AG04450 (cell line): ENCODE measurements at regions not wholly inside any gene's neighbourhood (a gene's known extent, or its start where the extent isn't known, plus 50 kb on each side); places are given as distances from the start of the nearest gene placed in this dataset.

Experiments
- CTCF ChIA-PET: fragments of 300-600, 350-600 bp; formaldehyde crosslinking; extraction: SDS; loops from one replicate; lab custom pipeline; 2022; ENCODE audit warnings: antibody characterized with exemption, inconsistent platforms; lab: Charles Lee
- POLR2A ChIA-PET: fragments of 350-600 bp; formaldehyde crosslinking; extraction: SDS; loops from one replicate; lab custom pipeline; 2021; ENCODE audit warnings: antibody characterized with exemption, inconsistent platforms; lab: Yijun Ruan, JAX
- DNase-seq: peaks from one replicate; pipeline ENCODE4 v3.0.0-alpha.2; 2011; ENCODE audit warnings: low read depth, low spot score
- H3K27ac ChIP-seq: one replicate; pipeline ENCODE4 v1.5.1; 2012; ENCODE audit warnings: low read depth, low read length, control low read depth
- H3K27me3 ChIP-seq: one replicate; pipeline ENCODE4 v1.6.0; 2012; ENCODE audit warnings: low read length; ENCODE audit not compliant: control insufficient read depth, insufficient read depth
- H3K4me3 ChIP-seq: 2 replicates; pipeline ENCODE4 v1.5.1; 2011; ENCODE audit warnings: mild to moderate bottlenecking, low read depth, low read length, control low read depth
- H3K9me3 ChIP-seq: 2 replicates; pipeline ENCODE4 v1.5.1; 2012; ENCODE audit warnings: low read length; ENCODE audit not compliant: control insufficient read depth, insufficient read depth
- CTCF ChIP-seq: IDR thresholded peaks from 2 replicates; pipeline ENCODE4 v1.5.1; 2011; ENCODE audit warnings: low read depth, low read length, control low read depth, inconsistent platforms

- peak overlapping the region; percentile 97 for H3K27ac ChIP-seq
- H3K27me3 ChIP-seq, result no peaks in the 10 kb centered on the region
- no peak for TF ChIP-seq CTCF
- no peak for DNase-seq
- ChIA-PET CTCF (interaction anchor here (1.0 to 1.7 kb wide), 5 partner anchors 60 to 377 kb away, joined by 3 to 5 read pairs (median 4); no protein-coding TSS in a partner anchor), POLR2A (interaction anchor here (0.7 to 1.3 kb wide), 3 partner anchors 153 to 297 kb away, joined by 3 to 4 read pairs (median 3); no protein-coding TSS in a partner anchor)
- H3K4me3 ChIP-seq, result peak overlapping the region; percentile 37
- H3K9me3 ChIP-seq, result no peaks in the 10 kb centered on the region
These were observed 71.7 kb upstream of the TNFSF18 start for GRCh38 chr1:173122344-173122935.

DNA sequence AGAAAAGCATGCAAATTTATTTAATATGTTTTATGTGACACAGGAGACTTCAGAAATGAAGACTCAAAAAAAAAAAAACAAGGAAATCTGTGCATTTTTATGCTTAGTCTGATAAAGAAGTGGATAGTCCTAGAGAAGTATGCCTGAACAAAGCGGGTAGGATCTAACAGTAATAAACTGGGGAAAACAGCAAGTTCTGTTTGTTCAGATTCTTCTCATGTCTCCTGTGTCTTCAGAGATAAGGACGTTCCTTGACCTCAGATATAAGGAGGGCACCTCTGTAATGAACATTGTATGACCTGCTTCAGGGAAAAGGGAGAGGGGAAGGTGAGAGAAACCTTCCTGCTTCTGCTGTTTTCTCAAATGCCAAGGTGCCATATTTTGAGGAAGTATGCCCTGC, 67.7 kb upstream of the TNFSF18 start:
- no peak for DNase-seq
- TF ChIP-seq CTCF, result no peak
- ChIA-PET POLR2A (no interaction called here), CTCF (no interaction called here)
- Histone ChIP-seq H3K4me3 (no peak overlapping the region), H3K9me3 (no peaks in the 10 kb centered on the region), H3K27me3 (no peaks in the 10 kb centered on the region), H3K27ac (no peak overlapping the region)

GRCh38 chr1:173117761-173118160, 67.0 kb upstream of the TNFSF18 start:
- ChIA-PET CTCF (no interaction called here), POLR2A (no interaction called here)
- Histone ChIP-seq H3K27ac (no peak overlapping the region), H3K4me3 (no peak overlapping the region), H3K27me3 (no peaks in the 10 kb centered on the region), H3K9me3 (no peaks in the 10 kb centered on the region)
- no peak for TF ChIP-seq CTCF
- DNase-seq, result no peak

GRCh38 chr1:173117108-173117633, 66.4 kb upstream of the TNFSF18 start:
- CTCF ChIA-PET, result no interaction called here
- H3K27me3 ChIP-seq, result no peaks in the 10 kb centered on the region
- no peak overlapping the region for H3K27ac ChIP-seq
- no peak overlapping the region for H3K4me3 ChIP-seq
- no peak for TF ChIP-seq CTCF
- POLR2A ChIA-PET, result no interaction called here
- DNase-seq, result no peak
- no peaks in the 10 kb centered on the region for H3K9me3 ChIP-seq

GRCh38 chr1:173114346-173114745, 63.6 kb upstream of the TNFSF18 start:
- POLR2A ChIA-PET, result no interaction called here
- Histone ChIP-seq H3K27me3 (no peaks in the 10 kb centered on the region), H3K4me3 (no peak overlapping the region), H3K27ac (no peak overlapping the region), H3K9me3 (no peaks in the 10 kb centered on the region)
- TF ChIP-seq CTCF, result no peak
- DNase-seq, result no peak
- CTCF ChIA-PET, result no interaction called here
